ENCODE measurements at regions not wholly inside any gene's neighbourhood (a gene's known extent, or its start where the extent isn't known, plus 50 kb on each side); places are given as distances from the start of the nearest gene placed in this dataset.

- Histone ChIP-seq H3K79me2 (ENCODE audit: insufficient read depth, low read length) (no peaks in the 10 kb centered on the region), H3K9me3 (ENCODE audit: insufficient read depth, low read depth, low read length) (no peaks in the 10 kb centered on the region), H3K4me1 (ENCODE audit: insufficient read depth, low read length) (peaks cover 34% of the 10 kb centered on the region), H2AFZ (ENCODE audit: low read depth, low read length) (no peak overlapping the region), H3K27me3 (ENCODE audit: insufficient read depth, low read length) (no peaks in the 10 kb centered on the region), H3K9ac (ENCODE audit: low read length) (peak overlapping the region; percentile 32), H3K4me3 (ENCODE audit: insufficient read depth, low read depth, low read length) (no peak overlapping the region), H3K4me2 (ENCODE audit: low read length) (peak overlapping the region; percentile 45), H3K27ac (ENCODE audit: low read depth, low read length) (peak overlapping the region; percentile 78), H3K36me3 (ENCODE audit: insufficient read depth, low read length) (no peaks in the 10 kb centered on the region), H4K20me1 (ENCODE audit: insufficient read depth, low read length) (no peaks in the 10 kb centered on the region)
- FAIRE-seq (peak; percentile 84), DNase-seq (ENCODE audit: low read depth) (peak; percentile 63)
- Mint-ChIP-seq H3K9me3 (ENCODE audit: unreplicated experiment) (peaks cover 4% of the 10 kb centered on the region), H3K27ac (ENCODE audit: unreplicated experiment) (no peak overlapping the region), H3K27me3 (ENCODE audit: low read depth, unreplicated experiment) (no peaks in the 10 kb centered on the region), H3K36me3 (ENCODE audit: low read depth, unreplicated experiment) (no peaks in the 10 kb centered on the region), H3K4me1 (ENCODE audit: low read depth, unreplicated experiment) (peaks cover 19% of the 10 kb centered on the region), H3K4me3 (ENCODE audit: unreplicated experiment) (no peak overlapping the region)
- TF ChIP-seq CTCF (IDR thresholded peaks at IDR 0.05; ENCODE audit: insufficient read depth, low read depth, low read length) (no peak), EZH2 (IDR thresholded peaks at IDR 0.05; ENCODE audit: insufficient read depth, low read length) (no peak)
Observed at GRCh38 chr11:87425943-87426342, 388.2 kb downstream of the TMEM135 start.

- no peaks in the 10 kb centered on the region for H3K36me3 ChIP-seq (ENCODE audit: insufficient read depth, low read length)
- H3K9ac ChIP-seq (ENCODE audit: low read length): peak overlapping the region; percentile 32
- no peaks in the 10 kb centered on the region for H3K9me3 ChIP-seq (ENCODE audit: insufficient read depth, low read depth, low read length)
- H4K20me1 ChIP-seq (ENCODE audit: insufficient read depth, low read length): no peaks in the 10 kb centered on the region
- peak; percentile 78 for FAIRE-seq
- Mint-ChIP-seq H3K36me3 (ENCODE audit: low read depth, unreplicated experiment) (no peaks in the 10 kb centered on the region), H3K27ac (ENCODE audit: unreplicated experiment) (peak overlapping the region; percentile 10), H3K9me3 (ENCODE audit: unreplicated experiment) (peaks cover 4% of the 10 kb centered on the region), H3K4me3 (ENCODE audit: unreplicated experiment) (no peak overlapping the region), H3K27me3 (ENCODE audit: low read depth, unreplicated experiment) (no peaks in the 10 kb centered on the region), H3K4me1 (ENCODE audit: low read depth, unreplicated experiment) (peaks cover 19% of the 10 kb centered on the region)
- no peak for DNase-seq (ENCODE audit: low read depth)
- H3K4me3 ChIP-seq (ENCODE audit: insufficient read depth, low read depth, low read length): no peak overlapping the region
- H3K79me2 ChIP-seq (ENCODE audit: insufficient read depth, low read length): no peaks in the 10 kb centered on the region
- H2AFZ ChIP-seq (ENCODE audit: low read depth, low read length): no peak overlapping the region
- no peaks in the 10 kb centered on the region for H3K27me3 ChIP-seq (ENCODE audit: insufficient read depth, low read length)
- TF ChIP-seq CTCF (IDR thresholded peaks at IDR 0.05; ENCODE audit: insufficient read depth, low read depth, low read length) (no peak), EZH2 (IDR thresholded peaks at IDR 0.05; ENCODE audit: insufficient read depth, low read length) (no peak)
- H3K4me2 ChIP-seq (ENCODE audit: low read length): peak overlapping the region; percentile 45
- peaks cover 34% of the 10 kb centered on the region for H3K4me1 ChIP-seq (ENCODE audit: insufficient read depth, low read length)
- peak overlapping the region; percentile 78 for H3K27ac ChIP-seq (ENCODE audit: low read depth, low read length)
Observed at GRCh38 chr11:87425391-87425790, 387.7 kb downstream of the TMEM135 start.

- no peaks in the 10 kb centered on the region for H3K36me3 ChIP-seq (ENCODE audit: insufficient read depth, low read length)
- TF ChIP-seq EZH2 (IDR thresholded peaks at IDR 0.05; ENCODE audit: insufficient read depth, low read length) (no peak), CTCF (IDR thresholded peaks at IDR 0.05; ENCODE audit: insufficient read depth, low read depth, low read length) (no peak)
- H3K79me2 ChIP-seq (ENCODE audit: insufficient read depth, low read length): no peaks in the 10 kb centered on the region
- peaks cover 4% of the 10 kb centered on the region for H3K9me3 Mint-ChIP-seq (ENCODE audit: unreplicated experiment)
- no peak overlapping the region for H3K27ac ChIP-seq (ENCODE audit: low read depth, low read length)
- no peak overlapping the region for H3K9ac ChIP-seq (ENCODE audit: low read length)
- no peaks in the 10 kb centered on the region for H3K9me3 ChIP-seq (ENCODE audit: insufficient read depth, low read depth, low read length)
- DNase-seq (ENCODE audit: low read depth): no peak
- H2AFZ ChIP-seq (ENCODE audit: low read depth, low read length): no peak overlapping the region
- no peak overlapping the region for H3K4me2 ChIP-seq (ENCODE audit: low read length)
- H3K36me3 Mint-ChIP-seq (ENCODE audit: low read depth, unreplicated experiment): no peaks in the 10 kb centered on the region
- no peak overlapping the region for H3K4me3 ChIP-seq (ENCODE audit: insufficient read depth, low read depth, low read length)
- no peak overlapping the region for H3K4me3 Mint-ChIP-seq (ENCODE audit: unreplicated experiment)
- H3K27ac Mint-ChIP-seq (ENCODE audit: unreplicated experiment): no peak overlapping the region
- no peaks in the 10 kb centered on the region for H4K20me1 ChIP-seq (ENCODE audit: insufficient read depth, low read length)
- H3K4me1 Mint-ChIP-seq (ENCODE audit: low read depth, unreplicated experiment): peaks cover 17% of the 10 kb centered on the region
- H3K4me1 ChIP-seq (ENCODE audit: insufficient read depth, low read length): peaks cover 43% of the 10 kb centered on the region
- H3K27me3 ChIP-seq (ENCODE audit: insufficient read depth, low read length): no peaks in the 10 kb centered on the region
- H3K27me3 Mint-ChIP-seq (ENCODE audit: low read depth, unreplicated experiment): no peaks in the 10 kb centered on the region
- FAIRE-seq: peak; percentile 23
Observed at GRCh38 chr11:87423161-87423560, 385.4 kb downstream of the TMEM135 start.
